AG04450 (cell line): ENCODE measurements at regions not wholly inside any gene's neighbourhood (a gene's known extent, or its start where the extent isn't known, plus 50 kb on each side); places are given as distances from the start of the nearest gene placed in this dataset.

Source experiments
- CTCF ChIA-PET: fragments of 300-600, 350-600 bp; formaldehyde crosslinking; extraction: SDS; loops from one replicate; lab custom pipeline; 2022; ENCODE audit warnings: antibody characterized with exemption, inconsistent platforms; lab: Charles Lee
- POLR2A ChIA-PET: fragments of 350-600 bp; formaldehyde crosslinking; extraction: SDS; loops from one replicate; lab custom pipeline; 2021; ENCODE audit warnings: antibody characterized with exemption, inconsistent platforms; lab: Yijun Ruan, JAX
- DNase-seq: peaks from one replicate; pipeline ENCODE4 v3.0.0-alpha.2; 2011; ENCODE audit warnings: low read depth, low spot score
- H3K27ac ChIP-seq: one replicate; pipeline ENCODE4 v1.5.1; 2012; ENCODE audit warnings: low read depth, low read length, control low read depth
- H3K27me3 ChIP-seq: one replicate; pipeline ENCODE4 v1.6.0; 2012; ENCODE audit warnings: low read length; ENCODE audit not compliant: control insufficient read depth, insufficient read depth
- H3K4me3 ChIP-seq: 2 replicates; pipeline ENCODE4 v1.5.1; 2011; ENCODE audit warnings: mild to moderate bottlenecking, low read depth, low read length, control low read depth
- H3K9me3 ChIP-seq: 2 replicates; pipeline ENCODE4 v1.5.1; 2012; ENCODE audit warnings: low read length; ENCODE audit not compliant: control insufficient read depth, insufficient read depth
- TF ChIP-seq, protein P1 (sequence below): IDR thresholded peaks from 2 replicates; pipeline ENCODE4 v1.5.1; 2011; ENCODE audit warnings: low read depth, low read length, control low read depth, inconsistent platforms

DNA sequence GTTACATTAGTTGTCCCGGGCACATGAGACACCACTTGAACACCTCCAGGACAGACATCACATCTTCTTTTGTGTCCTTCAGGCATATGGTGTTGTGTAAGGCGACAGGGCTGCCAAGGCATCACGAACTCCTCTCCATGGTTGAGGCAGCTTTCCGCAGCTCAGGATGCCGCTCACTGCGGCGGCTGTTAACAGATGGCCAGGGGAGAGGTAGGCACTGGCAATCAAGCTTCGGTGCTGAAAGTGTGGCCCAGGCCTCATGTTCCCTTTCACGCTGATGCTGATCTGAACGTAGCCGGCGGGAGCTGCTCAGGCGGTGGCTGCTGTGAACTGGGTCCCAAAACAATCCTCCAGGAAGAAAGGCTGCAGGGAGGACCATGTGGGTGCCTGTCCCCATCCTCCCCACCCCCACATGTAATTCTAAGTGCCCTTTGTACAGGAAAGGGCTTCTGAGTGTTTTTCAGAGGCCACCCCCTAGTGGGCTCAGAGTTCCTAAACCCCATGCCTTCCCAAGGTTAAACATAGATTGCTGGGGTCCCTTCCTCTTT lies 287.1 kb upstream of the AJAP1 start:
- ChIA-PET POLR2A (no interaction called here), CTCF (no interaction called here)
- H3K27ac ChIP-seq = no peak overlapping the region
- no peak for DNase-seq
- TF ChIP-seq, protein P1, sequence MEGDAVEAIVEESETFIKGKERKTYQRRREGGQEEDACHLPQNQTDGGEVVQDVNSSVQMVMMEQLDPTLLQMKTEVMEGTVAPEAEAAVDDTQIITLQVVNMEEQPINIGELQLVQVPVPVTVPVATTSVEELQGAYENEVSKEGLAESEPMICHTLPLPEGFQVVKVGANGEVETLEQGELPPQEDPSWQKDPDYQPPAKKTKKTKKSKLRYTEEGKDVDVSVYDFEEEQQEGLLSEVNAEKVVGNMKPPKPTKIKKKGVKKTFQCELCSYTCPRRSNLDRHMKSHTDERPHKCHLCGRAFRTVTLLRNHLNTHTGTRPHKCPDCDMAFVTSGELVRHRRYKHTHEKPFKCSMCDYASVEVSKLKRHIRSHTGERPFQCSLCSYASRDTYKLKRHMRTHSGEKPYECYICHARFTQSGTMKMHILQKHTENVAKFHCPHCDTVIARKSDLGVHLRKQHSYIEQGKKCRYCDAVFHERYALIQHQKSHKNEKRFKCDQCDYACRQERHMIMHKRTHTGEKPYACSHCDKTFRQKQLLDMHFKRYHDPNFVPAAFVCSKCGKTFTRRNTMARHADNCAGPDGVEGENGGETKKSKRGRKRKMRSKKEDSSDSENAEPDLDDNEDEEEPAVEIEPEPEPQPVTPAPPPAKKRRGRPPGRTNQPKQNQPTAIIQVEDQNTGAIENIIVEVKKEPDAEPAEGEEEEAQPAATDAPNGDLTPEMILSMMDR = no peak
- peaks cover 58% of the 10 kb centered on the region for H3K9me3 ChIP-seq
- H3K27me3 ChIP-seq = no peaks in the 10 kb centered on the region
- H3K4me3 ChIP-seq = no peak overlapping the region

GRCh38 chr1:4369335-4369734 lies 285.1 kb upstream of the AJAP1 start:
- no peak for DNase-seq
- TF ChIP-seq, protein P1 = no peak
- Histone ChIP-seq H3K27me3 (no peaks in the 10 kb centered on the region), H3K9me3 (peaks cover 55% of the 10 kb centered on the region), H3K4me3 (no peak overlapping the region), H3K27ac (no peak overlapping the region)
- CTCF ChIA-PET = no interaction called here
- POLR2A ChIA-PET = no interaction called here

- no peak for DNase-seq
- ChIA-PET POLR2A (no interaction called here), CTCF (no interaction called here)
- Histone ChIP-seq H3K27me3 (no peaks in the 10 kb centered on the region), H3K4me3 (no peak overlapping the region), H3K9me3 (peaks cover 50% of the 10 kb centered on the region), H3K27ac (no peak overlapping the region)
- TF ChIP-seq, protein P1 = no peak
Measured at GRCh38 chr1:4371849-4372248, 282.6 kb upstream of the AJAP1 start.

- Histone ChIP-seq H3K4me3 (no peak overlapping the region), H3K27me3 (no peaks in the 10 kb centered on the region), H3K9me3 (peaks cover 49% of the 10 kb centered on the region), H3K27ac (no peak overlapping the region)
- ChIA-PET POLR2A (no interaction called here), CTCF (no interaction called here)
- TF ChIP-seq, protein P1 = no peak
- DNase-seq = no peak
Measured at GRCh38 chr1:4375812-4376211, 278.6 kb upstream of the AJAP1 start.

GRCh38 chr1:4379451-4380175 lies 274.8 kb upstream of the AJAP1 start:
- no peak for DNase-seq
- POLR2A ChIA-PET = no interaction called here
- H3K9me3 ChIP-seq = peaks cover 49% of the 10 kb centered on the region
- TF ChIP-seq, protein P1 = no peak
- no peak overlapping the region for H3K4me3 ChIP-seq
- H3K27me3 ChIP-seq = no peaks in the 10 kb centered on the region
- H3K27ac ChIP-seq = no peak overlapping the region
- CTCF ChIA-PET = no interaction called here
